CD4-positive, alpha-beta T cell treated with Interferon alpha-2 for 1 hour (primary cell): ENCODE measurements at regions not wholly inside any gene's neighbourhood (a gene's known extent, or its start where the extent isn't known, plus 50 kb on each side); places are given as distances from the start of the nearest gene placed in this dataset.
"Not testable (repeated sequence)": the region's sequence is repeated elsewhere in the genome, so short reads cannot be mapped to it uniquely, and the experiment has no call there.

Experiments used
- DNase-seq, 2 donors: peaks; one replicate each; pipeline ENCODE4 v3.0.0-alpha.2; 2020 to 2022

DNA sequence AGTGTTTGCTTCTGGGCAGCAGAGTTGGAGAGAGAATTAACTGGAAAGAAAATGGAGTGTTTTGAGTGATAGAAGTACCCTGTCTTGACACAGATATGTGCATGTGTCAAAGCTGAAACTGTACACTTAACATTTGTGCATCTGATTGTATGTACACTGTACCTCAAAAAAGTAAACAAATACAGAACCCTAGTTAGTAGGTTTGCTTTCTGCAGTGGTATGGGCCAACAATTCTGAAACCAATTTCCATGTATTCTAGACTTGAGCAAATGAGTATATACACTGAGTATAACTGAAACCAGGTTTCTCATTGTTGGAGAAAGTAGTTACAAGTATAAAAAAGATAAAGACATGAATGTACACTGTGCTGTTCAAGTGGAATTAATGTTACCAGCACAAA is 52.4 kb downstream of the ELAPOR2 start:
- no peak for DNase-seq

DNA sequence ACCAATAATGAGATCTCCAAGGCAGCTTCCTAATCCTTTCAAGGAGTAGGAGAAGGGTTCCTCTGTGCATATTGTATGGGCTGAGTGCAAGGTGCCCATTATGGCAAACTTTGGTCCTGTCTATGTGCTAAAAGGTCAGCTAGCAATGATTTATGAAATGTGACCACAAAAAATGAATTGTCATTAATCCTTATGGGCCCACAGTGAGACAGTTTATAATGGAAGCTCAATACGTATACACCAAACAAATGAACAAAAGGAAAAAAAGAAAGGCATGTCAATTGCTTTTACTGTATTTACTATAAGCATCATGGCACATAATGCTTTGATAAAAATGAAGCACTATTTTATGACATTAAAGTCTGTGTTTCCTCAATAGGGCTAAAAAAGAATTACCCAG is 54.5 kb downstream of the ELAPOR2 start:
- DNase-seq: no peak

DNA sequence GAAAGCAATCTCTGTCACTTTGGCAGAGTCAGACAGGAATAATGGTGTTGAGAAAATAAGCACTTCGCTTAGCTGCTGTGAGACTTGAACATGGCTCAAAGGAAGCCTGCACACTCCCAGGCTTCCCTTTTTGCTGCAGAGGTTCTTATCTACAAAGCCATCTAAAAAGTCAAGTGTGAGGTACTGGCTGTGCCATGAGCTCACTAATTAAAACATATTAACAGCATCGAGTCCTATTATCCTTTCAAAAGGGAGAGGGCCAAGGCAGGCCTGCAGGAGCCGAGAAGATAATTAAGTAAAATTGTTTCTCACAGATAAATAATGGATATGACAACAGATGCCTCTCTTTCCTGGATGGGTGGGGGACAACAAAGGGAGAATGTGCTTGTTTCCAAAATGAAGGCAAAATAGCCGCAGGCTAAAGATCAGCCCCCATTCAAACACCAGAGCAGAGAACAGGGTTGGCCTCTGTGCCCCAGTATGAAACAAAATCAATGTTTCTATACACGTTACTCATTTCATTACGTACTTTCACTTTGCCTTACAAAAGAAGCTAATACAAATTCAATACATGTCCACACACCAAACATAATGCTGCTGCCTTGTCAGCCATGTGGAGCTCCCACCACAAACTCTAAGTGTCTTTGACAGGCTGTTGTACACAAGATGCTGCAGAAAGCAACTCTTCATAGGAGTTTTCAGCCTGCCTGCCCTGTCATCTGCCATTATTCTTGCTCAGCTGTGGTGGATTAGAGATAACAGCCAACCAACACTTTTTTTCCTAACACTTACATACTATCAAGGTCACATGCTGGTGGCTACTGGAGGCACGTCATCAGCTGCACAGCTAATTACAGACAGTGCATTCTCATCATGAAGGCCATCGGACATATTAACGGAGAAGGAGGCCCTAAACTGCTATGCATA is 55.3 kb downstream of the ELAPOR2 start:
- no peak for DNase-seq

GRCh38 chr7:87001214-87001613 is 58.2 kb downstream of the ELAPOR2 start:
- no peak for DNase-seq

GRCh38 chr7:87000344-87000743 is 59.1 kb downstream of the ELAPOR2 start:
- DNase-seq: no peak

DNA sequence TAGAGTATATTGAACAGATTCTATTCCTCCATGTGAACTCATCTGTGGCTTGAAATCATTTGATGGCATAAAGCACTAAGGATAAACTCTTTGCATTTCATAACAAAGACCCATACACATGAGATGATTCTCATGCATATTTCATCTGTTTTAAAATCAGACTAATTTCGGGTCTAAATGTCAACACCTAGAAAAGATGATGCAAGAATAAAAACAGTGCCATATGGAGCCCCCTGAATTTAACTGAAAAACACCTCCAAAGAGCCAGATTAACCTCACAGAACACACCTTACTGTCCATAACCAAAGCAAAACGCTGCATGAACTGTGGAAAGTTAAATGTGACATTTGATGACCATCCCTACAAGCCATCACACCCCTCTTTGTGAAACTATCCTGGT is 59.7 kb downstream of the ELAPOR2 start:
- DNase-seq: no peak

GRCh38 chr7:86995814-86996213 is 63.6 kb downstream of the ELAPOR2 start:
- DNase-seq: no peak

GRCh38 chr7:86995052-86995725 is 64.3 kb downstream of the ELAPOR2 start:
- no peak for DNase-seq

DNA sequence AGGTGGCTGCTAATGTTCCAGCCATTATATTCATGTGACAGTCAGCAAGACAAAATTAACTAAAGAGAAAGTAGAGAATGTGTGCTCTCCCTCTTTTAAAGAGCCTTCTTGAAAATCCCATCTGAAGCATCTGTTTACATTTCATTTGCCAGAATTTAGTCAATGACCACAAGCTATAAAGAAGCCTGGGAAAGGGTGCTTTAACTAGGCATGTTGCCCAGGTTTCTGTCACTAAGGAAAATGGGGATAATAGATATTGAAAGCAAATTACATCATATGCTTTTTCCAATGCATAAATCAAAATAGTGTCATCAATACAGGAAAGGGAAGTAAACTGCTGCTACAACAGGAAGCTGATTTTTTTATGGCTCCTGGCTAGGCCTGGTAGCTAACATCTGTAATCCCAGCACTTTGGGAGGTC is 67.7 kb downstream of the ELAPOR2 start:
- DNase-seq: no peak

DNA sequence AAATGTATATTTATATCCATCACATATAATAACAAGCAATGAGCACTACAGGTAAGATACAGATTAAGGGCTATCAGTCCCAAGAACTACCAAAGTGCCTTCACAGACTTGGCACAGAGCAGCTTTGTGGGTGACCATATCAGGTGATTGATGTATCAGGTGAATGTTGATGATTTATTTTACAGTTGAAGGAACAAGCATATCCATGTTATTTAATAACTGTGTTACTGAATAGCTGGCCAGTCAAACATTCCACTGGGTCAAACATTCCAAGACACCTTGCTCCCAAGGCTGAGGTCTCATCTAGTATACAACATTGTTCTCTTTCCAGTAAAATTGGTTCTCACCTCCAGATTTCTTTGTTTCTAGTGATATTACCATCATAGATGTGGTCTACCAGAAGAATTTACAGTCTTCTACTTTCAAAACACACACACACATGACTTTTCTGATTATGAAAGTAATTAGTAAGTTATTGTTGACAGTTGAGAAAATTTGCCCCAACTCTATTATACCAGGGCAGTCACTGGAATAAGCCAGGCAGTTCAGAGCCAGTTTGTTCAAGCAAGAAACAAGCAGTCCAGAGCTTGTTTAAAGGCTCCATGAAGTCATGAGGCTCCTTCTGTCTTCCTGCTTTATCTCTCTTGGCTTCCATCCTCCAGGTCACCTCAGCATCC is 68.2 kb downstream of the ELAPOR2 start:
- DNase-seq: no peak

DNA sequence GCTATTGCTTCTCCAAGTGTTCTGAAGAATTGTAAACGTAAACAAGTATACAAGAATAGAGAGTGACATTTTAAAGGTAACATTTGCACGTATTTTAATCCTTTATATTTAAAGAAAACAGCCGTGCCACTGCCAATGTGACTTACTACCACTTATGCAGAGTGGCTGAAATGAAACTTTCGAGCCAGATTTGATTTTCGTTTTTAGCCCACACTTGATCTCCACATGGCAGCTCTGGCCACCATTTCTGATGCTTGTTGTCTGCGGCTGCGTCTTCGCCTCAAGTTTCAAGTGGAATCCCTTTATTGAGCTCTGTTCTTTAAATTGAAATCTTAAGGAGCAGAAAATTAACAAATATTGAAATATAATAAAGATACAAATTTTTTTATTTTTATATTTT is 70.0 kb downstream of the ELAPOR2 start:
- DNase-seq: no peak

DNA sequence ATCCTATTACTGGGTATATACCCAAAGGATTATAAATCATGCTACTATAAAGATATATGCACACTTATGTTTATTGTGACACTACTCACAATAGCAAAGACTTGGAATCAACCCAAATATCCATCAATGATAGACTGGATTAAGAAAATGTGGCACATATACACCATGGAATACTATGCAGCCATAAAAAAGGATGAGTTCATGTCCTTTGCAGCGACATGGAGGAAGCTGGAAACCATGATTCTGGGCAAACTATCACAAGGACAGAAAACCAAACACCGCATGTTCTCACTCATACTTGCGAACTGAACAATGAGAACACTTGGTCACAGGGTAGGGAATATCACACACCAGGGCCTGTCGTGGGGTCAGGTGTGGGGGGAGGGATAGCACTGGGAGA is 71.6 kb downstream of the ELAPOR2 start:
- DNase-seq: not testable (repeated sequence)

DNA sequence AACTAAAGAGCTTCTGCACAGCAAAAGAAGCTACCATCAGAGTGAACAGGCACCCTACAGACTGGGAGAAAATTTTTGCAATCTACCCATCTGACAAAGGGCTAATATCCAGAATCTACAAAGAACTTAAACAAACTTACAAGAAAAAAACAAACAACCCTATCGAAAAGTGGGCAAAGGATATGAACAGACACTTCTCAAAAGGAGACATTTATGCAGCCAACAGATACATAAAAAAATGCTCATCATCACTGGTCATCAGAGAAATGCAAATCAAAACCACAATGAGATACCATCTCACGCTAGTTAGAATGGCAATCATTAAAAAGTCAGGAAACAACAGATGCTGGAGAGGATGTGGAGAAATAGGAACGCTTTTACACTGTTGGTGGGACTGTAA is 72.1 kb downstream of the ELAPOR2 start:
- not testable (repeated sequence) for DNase-seq

DNA sequence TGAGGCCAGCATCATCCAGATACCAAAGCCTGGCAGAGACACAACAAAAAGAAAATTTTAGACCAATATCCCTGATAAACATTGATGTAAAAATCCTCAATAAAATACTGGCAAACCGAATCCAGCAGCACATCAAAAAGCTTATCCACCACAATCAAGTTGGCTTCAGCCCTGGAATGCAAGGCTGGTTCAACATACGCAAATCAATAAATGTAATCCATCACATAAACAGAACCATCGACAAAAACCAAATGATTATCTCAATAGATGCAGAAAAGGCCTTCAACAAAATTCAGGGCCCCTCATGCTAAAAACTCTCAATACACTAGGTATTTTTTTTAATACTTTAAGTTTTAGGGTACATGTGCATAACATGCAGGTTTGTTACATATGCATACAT is 74.1 kb downstream of the ELAPOR2 start:
- not testable (repeated sequence) for DNase-seq

GRCh38 chr7:86983654-86984053 is 75.8 kb downstream of the ELAPOR2 start:
- not testable (repeated sequence) for DNase-seq

DNA sequence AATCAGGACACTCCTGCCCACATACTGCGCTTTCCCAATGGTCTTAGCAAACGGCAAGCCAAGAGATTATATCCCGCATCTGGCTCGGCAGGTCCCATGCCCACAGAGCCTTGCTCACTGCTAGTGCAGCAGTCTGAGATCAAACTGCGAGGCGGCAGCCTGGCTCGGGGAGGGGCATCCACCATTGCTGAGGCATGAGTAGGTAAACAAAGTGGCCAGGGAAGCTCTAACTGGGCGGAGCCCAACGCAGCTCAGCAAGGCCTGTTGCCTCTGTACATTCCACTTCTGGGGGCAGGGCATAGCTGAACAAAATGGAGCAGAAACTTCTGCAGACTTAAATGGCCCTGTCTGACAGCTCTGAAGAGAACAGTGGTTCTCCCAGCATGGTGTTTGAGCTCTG is 77.5 kb downstream of the ELAPOR2 start:
- not testable (repeated sequence) for DNase-seq

DNA sequence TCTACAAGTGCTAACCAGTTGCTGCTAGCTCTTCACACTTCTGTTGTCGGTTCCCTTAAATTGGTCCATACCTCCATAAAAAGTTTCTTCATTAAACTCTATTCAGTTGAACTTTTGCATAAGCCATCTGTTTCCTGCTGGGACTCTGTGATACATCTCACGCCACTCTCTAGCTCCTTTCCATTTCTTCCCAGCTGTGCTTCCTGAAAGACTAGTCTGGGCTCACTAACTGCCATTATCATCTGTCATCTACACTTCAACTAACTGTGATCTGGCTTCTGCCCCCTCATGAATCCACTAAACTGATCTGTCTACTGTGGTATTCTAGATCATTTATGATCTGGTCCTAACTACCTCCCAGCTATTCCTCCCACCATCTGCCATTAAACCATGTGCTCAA is 78.3 kb downstream of the ELAPOR2 start:
- no peak for DNase-seq

DNA sequence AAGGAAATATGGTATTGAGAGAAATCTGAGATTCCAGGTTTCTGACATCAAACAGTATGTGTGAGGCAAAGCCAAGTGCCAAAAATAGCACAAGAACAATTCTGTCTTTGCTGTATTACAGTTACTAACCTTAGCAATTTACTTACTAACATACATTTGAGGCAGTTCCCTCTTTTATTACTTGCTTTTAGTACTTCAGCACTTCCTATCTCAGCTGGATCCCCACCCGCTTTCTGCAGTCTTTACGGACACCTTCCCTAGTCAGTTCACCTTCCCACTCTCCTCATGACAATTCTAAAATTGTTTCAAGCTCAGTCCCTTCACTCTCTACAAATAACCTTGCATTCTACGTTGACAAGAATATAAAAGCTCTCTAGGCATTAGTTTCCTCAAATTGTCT is 79.2 kb downstream of the ELAPOR2 start:
- no peak for DNase-seq

DNA sequence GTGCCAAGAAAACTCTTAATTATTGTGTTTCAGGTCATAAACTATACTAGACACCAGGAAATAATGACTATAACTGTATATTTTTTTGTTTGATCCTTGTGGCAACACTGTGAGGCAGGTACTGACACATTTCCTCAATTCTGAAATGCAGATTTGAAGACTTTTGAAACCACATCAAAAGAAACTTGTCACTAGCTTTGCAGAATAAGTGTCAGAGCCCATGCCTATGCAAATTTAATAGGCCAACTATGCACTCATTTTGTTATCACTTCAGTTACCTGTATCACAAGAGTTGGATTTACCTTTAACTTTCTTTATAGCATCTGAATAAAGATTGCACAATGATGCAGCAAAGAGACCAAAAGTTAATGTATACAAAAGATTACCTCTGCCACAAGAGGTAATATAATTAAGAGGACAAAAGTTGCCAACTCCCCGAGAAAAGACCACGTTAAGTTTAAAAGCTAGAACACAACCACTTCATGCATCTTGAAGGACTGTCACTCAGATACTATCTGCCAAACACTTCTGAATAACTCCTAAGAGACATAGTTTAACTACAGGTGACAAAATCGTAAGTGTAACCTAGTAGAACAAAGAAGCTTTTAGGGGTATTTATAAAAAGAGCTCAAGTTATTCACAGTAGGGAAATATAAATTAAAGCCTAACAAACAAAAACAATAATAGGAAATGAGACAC is 80.5 kb downstream of the ELAPOR2 start:
- DNase-seq: peak; percentile 8 to 75

GRCh38 chr7:86976958-86977357 is 82.5 kb downstream of the ELAPOR2 start:
- DNase-seq: no peak

DNA sequence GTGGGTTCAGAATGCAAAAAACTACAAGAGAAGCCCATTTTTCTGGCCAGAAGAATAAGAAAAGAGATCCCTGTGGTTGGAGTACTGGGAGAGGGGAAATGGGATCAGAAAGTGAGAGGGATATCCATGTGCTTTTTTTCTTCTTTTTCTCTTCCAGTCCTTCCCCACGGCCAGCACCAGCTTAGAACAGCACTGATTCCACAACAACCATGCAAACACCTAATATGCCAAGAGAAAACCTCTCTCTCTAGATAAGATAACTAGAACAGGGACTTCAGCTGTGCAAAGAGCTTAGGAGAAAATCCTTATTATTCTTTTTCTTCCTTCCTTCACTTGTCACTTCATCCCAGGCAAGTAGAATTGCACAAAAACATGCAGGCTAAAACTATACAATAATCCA is 83.5 kb downstream of the ELAPOR2 start:
- no peak for DNase-seq

- DNase-seq: no peak
Measured at GRCh38 chr7:86975449-86975848, 84.0 kb downstream of the ELAPOR2 start.

- no peak for DNase-seq
Measured at GRCh38 chr7:86972072-86972471, 87.4 kb downstream of the ELAPOR2 start.
